SK-N-SH treated with all-trans-retinoic acid at 6 μM for 48 hours (cell line): ENCODE measurements at regions not wholly inside any gene's neighbourhood (a gene's known extent, or its start where the extent isn't known, plus 50 kb on each side); places are given as distances from the start of the nearest gene placed in this dataset.

ENCODE experiments used
- ATAC-seq: fragments of 200-7000 bp; cut with Tn5 transposase; 3 replicates; pipeline ENCODE4 v1.9.1; 2020; ENCODE audit warnings: mild to moderate bottlenecking, moderate library complexity
- ARNTL ChIP-seq: fragments of 450-650 bp; formaldehyde crosslinking; IDR thresholded peaks from 2 replicates; pipeline ENCODE4 v1.5.0; 2020; ENCODE audit warnings: low read depth, mild to moderate bottlenecking, moderate library complexity, borderline replicate concordance
- BACH2 ChIP-seq: fragments of 250-450 bp; sonication (Bioruptor Pico); IDR thresholded peaks from 2 replicates; pipeline ENCODE4 v1.9.0; 2021; ENCODE audit warnings: mild to moderate bottlenecking, borderline replicate concordance
- CSDC2 ChIP-seq: fragments of 250-450 bp; sonication (Bioruptor Pico); IDR thresholded peaks from 2 replicates; pipeline ENCODE4 v1.5.0; 2020; ENCODE audit warnings: mild to moderate bottlenecking, moderate library complexity
- CSRNP3 ChIP-seq: fragments of 250-450 bp; sonication (Bioruptor Pico); IDR thresholded peaks from 2 replicates; pipeline ENCODE4 v1.5.1; 2021; ENCODE audit warnings: mild to moderate bottlenecking, moderate library complexity
- ESRRG ChIP-seq: fragments of 250-450 bp; sonication (Bioruptor Pico); IDR thresholded peaks from 2 replicates; pipeline ENCODE4 v1.6.1; 2021; ENCODE audit warnings: mild to moderate bottlenecking
- GLIS3 ChIP-seq: fragments of 250-450 bp; sonication (Bioruptor Pico); IDR thresholded peaks from 2 replicates; pipeline ENCODE4 v1.5.0; 2020; ENCODE audit warnings: mild to moderate bottlenecking, moderate library complexity
- ISL1 ChIP-seq: fragments of 250-450 bp; sonication (Bioruptor Pico); IDR thresholded peaks from 2 replicates; pipeline ENCODE4 v2.1.2; 2022; ENCODE audit warnings: mild to moderate bottlenecking, moderate library complexity
- OSR1 ChIP-seq: fragments of 250-450 bp; sonication (Bioruptor Pico); IDR thresholded peaks from 2 replicates; pipeline ENCODE4 v1.8.0; 2022; ENCODE audit warnings: moderate library complexity, mild to moderate bottlenecking, inconsistent platforms
- PATZ1 ChIP-seq: fragments of 250-450 bp; sonication (Bioruptor Pico); IDR thresholded peaks from 2 replicates; pipeline ENCODE4 v1.8.0; 2020; ENCODE audit warnings: mild to moderate bottlenecking, moderate library complexity, borderline replicate concordance
- PPARA ChIP-seq: fragments of 250-450 bp; sonication (Bioruptor Pico); IDR thresholded peaks from 2 replicates; pipeline ENCODE4 v1.5.0; 2020; ENCODE audit warnings: mild to moderate bottlenecking, borderline replicate concordance
- RARB ChIP-seq: fragments of 250-450 bp; sonication (Bioruptor Pico); IDR thresholded peaks from 2 replicates; pipeline ENCODE4 v1.8.0; 2021; ENCODE audit warnings: mild to moderate bottlenecking, moderate library complexity
- SNAI2 ChIP-seq: fragments of 250-450 bp; sonication (Bioruptor Pico); IDR thresholded peaks from 2 replicates; pipeline ENCODE4 v1.5.0; 2020; ENCODE audit warnings: mild to moderate bottlenecking, moderate library complexity
- TCF4 ChIP-seq: fragments of 250-450 bp; sonication (Bioruptor Pico); IDR thresholded peaks from 2 replicates; pipeline ENCODE4 v1.8.0; 2021; ENCODE audit warnings: mild to moderate bottlenecking, moderate library complexity, borderline replicate concordance
- TOX ChIP-seq: fragments of 250-450 bp; sonication (Bioruptor Pico); IDR thresholded peaks from 2 replicates; pipeline ENCODE4 v1.8.0; 2021; ENCODE audit warnings: mild to moderate bottlenecking, moderate library complexity, borderline replicate concordance
- TSHZ2 ChIP-seq: fragments of 250-450 bp; sonication (Bioruptor Pico); IDR thresholded peaks from 2 replicates; pipeline ENCODE4 v1.5.0; 2020; ENCODE audit warnings: mild to moderate bottlenecking, moderate library complexity
- ZC3H10 ChIP-seq: fragments of 250-450 bp; sonication (Bioruptor Pico); IDR thresholded peaks from 2 replicates; pipeline ENCODE4 v1.5.1; 2021; ENCODE audit warnings: mild to moderate bottlenecking, moderate library complexity
- ZFP3 ChIP-seq: fragments of 250-450 bp; sonication (Bioruptor Pico); IDR thresholded peaks from 2 replicates; pipeline ENCODE4 v1.5.0; 2020; ENCODE audit warnings: mild to moderate bottlenecking, moderate library complexity
- ZNF565 ChIP-seq: fragments of 450-650 bp; formaldehyde crosslinking; conservative IDR thresholded peaks from 2 replicates; pipeline ENCODE4 v1.5.0; 2020; ENCODE audit warnings: low read depth, mild to moderate bottlenecking, moderate library complexity
- ZNF70 ChIP-seq: fragments of 450-650 bp; formaldehyde crosslinking; IDR thresholded peaks from 2 replicates; pipeline ENCODE4 v1.5.0; 2020; ENCODE audit warnings: mild to moderate bottlenecking, moderate library complexity
- ZNF8 ChIP-seq: fragments of 450-650 bp; formaldehyde crosslinking; IDR thresholded peaks from 2 replicates; pipeline ENCODE4 v1.5.0; 2020; ENCODE audit warnings: mild to moderate bottlenecking, moderate library complexity
- TF ChIP-seq, protein P1 (sequence below): fragments of 250-450 bp; sonication (Bioruptor Pico); IDR thresholded peaks from 2 replicates; pipeline ENCODE4 v1.8.0; 2021; ENCODE audit warnings: low read depth, mild to moderate bottlenecking, moderate library complexity, borderline replicate concordance
- TF ChIP-seq, protein P2 (sequence below): fragments of 250-450 bp; sonication (Bioruptor Pico); IDR thresholded peaks from 2 replicates; pipeline ENCODE4 v1.5.1; 2020; ENCODE audit warnings: low read depth, mild to moderate bottlenecking, moderate library complexity

GRCh38 chr2:23034996-23035395, 350.0 kb upstream of the KLHL29 start:
- ATAC-seq, result no peak
- TF ChIP-seq ZNF70 (CRISPR knock-in tag) (no peak), ESRRG (CRISPR knock-in tag) (no peak), GLIS3 (CRISPR knock-in tag) (no peak), TOX (CRISPR knock-in tag) (no peak), CSDC2 (no peak), SNAI2 (no peak), RARB (CRISPR knock-in tag) (no peak), OSR1 (no peak), TSHZ2 (CRISPR knock-in tag) (no peak), ISL1 (no peak), ZFP3 (CRISPR knock-in tag) (no peak), PPARA (no peak)

- TF ChIP-seq CSRNP3 (CRISPR knock-in tag) (no peak), OSR1 (no peak), ZNF70 (CRISPR knock-in tag) (no peak), CSDC2 (no peak), TCF4 (no peak), ZNF565 (CRISPR knock-in tag) (no peak), ZC3H10 (CRISPR knock-in tag) (no peak), TSHZ2 (CRISPR knock-in tag) (no peak), PATZ1 (CRISPR knock-in tag) (no peak), BACH2 (no peak), GLIS3 (CRISPR knock-in tag) (no peak), ESRRG (CRISPR knock-in tag) (no peak), SNAI2 (no peak), TOX (CRISPR knock-in tag) (no peak), ZNF8 (CRISPR knock-in tag) (no peak), ZFP3 (CRISPR knock-in tag) (no peak), ARNTL (no peak), RARB (CRISPR knock-in tag) (no peak)
- TF ChIP-seq, protein P1, sequence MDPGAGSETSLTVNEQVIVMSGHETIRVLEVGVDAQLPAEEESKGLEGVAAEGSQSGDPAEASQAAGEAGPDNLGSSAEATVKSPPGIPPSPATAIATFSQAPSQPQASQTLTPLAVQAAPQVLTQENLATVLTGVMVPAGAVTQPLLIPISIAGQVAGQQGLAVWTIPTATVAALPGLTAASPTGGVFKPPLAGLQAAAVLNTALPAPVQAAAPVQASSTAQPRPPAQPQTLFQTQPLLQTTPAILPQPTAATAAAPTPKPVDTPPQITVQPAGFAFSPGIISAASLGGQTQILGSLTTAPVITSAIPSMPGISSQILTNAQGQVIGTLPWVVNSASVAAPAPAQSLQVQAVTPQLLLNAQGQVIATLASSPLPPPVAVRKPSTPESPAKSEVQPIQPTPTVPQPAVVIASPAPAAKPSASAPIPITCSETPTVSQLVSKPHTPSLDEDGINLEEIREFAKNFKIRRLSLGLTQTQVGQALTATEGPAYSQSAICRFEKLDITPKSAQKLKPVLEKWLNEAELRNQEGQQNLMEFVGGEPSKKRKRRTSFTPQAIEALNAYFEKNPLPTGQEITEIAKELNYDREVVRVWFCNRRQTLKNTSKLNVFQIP (CRISPR knock-in tag), result no peak
- TF ChIP-seq, protein P2, sequence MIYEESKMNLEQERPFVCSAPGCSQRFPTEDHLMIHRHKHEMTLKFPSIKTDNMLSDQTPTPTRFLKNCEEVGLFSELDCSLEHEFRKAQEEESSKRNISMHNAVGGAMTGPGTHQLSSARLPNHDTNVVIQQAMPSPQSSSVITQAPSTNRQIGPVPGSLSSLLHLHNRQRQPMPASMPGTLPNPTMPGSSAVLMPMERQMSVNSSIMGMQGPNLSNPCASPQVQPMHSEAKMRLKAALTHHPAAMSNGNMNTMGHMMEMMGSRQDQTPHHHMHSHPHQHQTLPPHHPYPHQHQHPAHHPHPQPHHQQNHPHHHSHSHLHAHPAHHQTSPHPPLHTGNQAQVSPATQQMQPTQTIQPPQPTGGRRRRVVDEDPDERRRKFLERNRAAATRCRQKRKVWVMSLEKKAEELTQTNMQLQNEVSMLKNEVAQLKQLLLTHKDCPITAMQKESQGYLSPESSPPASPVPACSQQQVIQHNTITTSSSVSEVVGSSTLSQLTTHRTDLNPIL (CRISPR knock-in tag), result no peak
- no peak for ATAC-seq
These were observed 348.4 kb upstream of the KLHL29 start for GRCh38 chr2:23036629-23037028.
